NCI-H510A treated with DMSO at 0.1 percent for 48 hours (cell line): ENCODE measurements at regions not wholly inside any gene's neighbourhood (a gene's known extent, or its start where the extent isn't known, plus 50 kb on each side); places are given as distances from the start of the nearest gene placed in this dataset.
"Not testable (repeated sequence)": the region's sequence is repeated elsewhere in the genome, so short reads cannot be mapped to it uniquely, and the experiment has no call there.

Source experiments
- DNase-seq: peaks from one replicate; lab custom pipeline; 2025; lab: John Stamatoyannopoulos, UW

DNA sequence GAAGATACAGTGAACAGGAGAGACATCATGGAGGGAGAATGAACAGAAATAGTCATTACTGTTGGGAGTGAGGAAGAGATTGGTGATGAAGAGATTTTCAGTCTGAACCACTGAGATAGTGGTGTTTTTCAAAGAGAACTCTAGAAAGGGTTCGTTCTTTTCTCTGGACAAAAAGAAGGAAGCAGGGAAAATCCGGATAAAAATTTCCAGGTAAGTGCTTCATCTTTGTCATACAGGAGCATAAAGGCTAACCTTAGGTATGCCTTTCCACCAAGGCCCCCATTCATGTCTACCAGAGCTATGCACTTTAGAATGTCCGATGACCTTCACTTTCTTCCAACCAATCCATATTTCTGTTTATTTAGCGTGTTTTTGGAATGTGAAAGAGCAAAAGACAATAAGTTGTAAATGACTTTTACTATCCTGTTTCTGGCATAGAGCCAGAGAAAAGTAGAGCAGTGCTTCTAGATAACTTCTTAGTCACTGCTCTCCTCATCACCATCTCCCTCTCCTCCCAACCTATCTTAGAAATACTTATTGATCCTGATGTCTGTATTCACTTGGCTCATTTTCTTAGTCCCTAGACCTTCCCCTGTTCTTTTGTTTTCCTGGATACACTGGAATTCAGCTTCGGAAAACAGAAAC is 116.5 kb downstream of the TTC6 start:
- DNase-seq, result no peak

GRCh38 chr14:37712476-37712860 is 117.0 kb downstream of the TTC6 start:
- DNase-seq, result not testable (repeated sequence)

DNA sequence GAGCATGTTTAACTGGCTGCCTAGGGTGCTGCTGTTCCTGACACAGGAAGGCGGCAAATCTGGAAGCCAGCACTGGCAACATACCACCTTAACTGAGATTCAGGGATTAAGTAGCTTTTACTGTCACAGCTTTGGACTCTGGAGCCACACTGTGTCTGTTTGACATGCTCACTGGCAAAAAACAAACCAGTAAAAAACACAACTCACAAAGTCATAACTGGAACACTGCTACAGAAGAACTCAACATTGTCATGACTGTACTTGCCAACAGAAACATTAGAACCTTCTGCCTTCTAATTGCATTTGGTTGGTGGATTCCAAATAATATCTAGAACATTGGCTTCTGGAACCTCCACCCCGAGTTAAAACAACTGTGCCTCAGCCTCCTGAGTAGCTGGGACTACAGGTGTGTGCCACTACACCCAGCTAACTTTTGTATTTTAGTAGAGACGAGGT is 117.6 kb downstream of the TTC6 start:
- no peak for DNase-seq

DNA sequence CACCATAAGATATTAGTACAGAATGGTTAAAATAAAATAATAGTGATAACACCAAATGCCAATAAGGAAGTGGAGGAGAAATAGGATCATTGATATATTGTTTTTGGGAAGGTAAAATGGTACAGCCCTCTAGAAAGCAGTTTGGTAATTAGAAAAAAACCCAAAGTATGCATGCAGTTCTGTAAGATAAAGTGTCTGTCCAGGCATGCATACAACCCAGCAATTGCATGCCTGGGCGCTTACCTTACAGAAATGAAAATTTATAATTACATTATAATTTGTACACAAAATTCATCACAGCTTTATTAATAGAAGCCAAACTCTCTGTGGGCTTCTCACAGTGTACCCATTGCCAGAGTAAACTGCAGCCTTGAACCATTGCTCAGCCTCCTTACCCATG is 124.7 kb downstream of the TTC6 start:
- DNase-seq, result no peak

DNA sequence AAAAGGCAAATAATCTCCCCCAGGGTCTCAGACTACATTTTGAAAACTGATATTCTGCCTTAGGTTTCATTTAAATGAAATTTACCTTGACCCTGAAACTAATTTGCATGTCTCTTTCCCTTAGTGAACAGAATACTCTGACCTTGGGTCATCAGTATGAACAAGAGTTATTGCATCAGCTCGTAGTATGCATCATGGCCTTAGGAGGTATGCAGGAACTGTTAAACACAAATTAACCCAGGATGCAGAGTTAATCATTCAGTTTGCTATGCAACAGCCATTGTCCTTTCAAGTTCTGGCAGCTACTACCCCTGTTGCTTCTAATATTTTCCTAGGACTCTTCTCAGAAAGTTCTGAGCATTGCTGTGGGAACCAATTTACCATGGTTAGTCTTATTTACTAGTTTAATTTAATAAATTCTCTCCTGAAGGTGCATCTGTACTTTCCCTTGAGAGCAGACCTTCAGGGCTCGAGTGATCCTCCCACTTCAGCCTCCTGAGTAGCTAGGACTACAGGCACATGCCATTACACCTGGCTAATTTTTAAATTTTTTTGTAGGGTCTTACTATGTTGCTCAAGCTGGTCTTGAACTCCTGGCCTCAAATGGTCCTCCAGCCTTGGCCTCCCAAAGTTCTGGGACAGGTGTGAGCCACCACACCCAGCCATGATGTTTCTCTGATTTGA is 126.7 kb downstream of the TTC6 start:
- no peak for DNase-seq

DNA sequence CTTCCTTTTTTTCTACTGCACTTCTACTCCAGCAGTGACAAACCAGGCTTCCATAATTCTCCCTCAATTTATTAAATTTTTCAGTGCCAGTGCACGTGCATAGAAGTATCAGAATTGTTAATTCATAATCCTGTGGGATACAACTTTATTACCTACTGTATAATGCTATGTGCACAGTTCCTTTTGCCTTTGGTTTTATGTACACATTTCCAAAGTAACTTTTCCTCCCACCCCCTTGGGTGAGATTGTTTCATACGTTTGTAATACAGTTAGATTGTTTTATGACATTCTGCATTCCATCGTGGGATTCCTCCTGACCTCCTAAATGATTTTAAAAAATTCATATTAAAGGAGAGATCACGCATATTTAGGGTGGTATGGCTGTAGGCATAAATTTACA is 128.1 kb downstream of the TTC6 start:
- DNase-seq, result no peak

GRCh38 chr14:37726708-37727107 is 131.3 kb downstream of the TTC6 start:
- DNase-seq, result no peak

DNA sequence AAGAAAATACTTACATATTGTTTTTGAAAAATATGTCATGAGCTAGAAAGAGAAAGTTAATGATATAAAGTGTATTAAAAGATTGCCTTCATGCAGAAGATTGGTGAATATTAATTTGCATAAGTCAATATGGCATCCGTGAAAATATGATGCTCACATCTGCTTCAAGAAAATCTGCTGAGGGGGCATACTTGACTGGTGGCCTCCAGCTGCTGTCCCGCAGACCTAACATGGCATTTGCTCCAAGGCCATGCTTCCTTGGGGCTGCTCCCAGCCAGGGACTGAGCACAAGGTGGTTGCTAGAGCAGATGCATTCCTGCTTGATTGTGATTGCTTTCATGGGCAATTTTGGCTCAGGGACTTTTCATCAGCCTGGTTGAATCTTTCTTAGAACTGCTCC is 133.8 kb downstream of the TTC6 start:
- DNase-seq, result no peak

DNA sequence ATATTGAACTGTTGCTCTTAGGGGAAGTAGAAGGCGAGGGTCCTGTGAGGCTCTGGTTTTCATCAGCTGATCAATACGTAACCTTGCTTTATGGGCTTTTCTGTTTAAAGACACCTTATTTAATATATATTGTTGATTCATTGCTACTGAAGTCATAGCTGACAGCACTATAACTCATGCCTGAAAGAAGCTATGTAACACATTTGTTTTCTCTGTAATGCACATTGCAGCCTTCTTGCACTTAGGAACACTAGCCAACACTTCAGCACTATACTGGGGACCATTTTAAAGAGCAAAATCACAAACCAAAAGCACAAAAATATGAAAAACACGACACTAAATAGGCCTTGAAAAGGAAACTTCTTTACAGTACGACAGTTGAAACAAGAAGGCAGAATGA is 135.7 kb downstream of the TTC6 start:
- DNase-seq, result no peak

GRCh38 chr14:37745657-37746056 is 150.2 kb downstream of the TTC6 start:
- DNase-seq, result no peak

- DNase-seq, result no peak
These were observed 150.9 kb downstream of the TTC6 start for GRCh38 chr14:37746140-37746832.

- DNase-seq, result no peak
These were observed 158.0 kb downstream of the TTC6 start for GRCh38 chr14:37753459-37753858.

DNA sequence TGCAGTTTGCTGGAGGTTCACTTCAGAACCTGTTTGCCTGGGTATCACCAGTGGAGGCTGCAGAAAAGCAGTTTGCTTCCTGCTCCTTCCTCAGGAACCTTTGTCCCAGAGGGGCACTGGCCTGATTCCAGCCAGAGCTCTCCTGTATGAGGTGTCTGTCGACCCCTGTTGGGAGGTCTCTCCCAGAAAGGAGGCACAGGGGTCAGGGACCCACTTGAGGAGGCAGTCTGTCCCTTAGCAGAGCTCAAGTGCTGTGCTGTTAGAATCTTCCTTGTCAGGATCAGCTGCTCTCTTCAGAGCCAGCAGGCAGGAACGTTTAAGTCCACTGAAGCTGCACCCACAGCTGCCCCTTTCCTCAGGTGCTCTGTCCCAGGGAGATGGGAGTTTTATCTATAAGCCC is 164.8 kb downstream of the TTC6 start:
- not testable (repeated sequence) for DNase-seq

- DNase-seq, result no peak
These were observed 167.8 kb downstream of the TTC6 start for GRCh38 chr14:37763266-37763665.

GRCh38 chr14:37772283-37772682 is 176.9 kb downstream of the TTC6 start:
- not testable (repeated sequence) for DNase-seq

- no peak for DNase-seq
These were observed 181.5 kb downstream of the TTC6 start for GRCh38 chr14:37776791-37777499.

DNA sequence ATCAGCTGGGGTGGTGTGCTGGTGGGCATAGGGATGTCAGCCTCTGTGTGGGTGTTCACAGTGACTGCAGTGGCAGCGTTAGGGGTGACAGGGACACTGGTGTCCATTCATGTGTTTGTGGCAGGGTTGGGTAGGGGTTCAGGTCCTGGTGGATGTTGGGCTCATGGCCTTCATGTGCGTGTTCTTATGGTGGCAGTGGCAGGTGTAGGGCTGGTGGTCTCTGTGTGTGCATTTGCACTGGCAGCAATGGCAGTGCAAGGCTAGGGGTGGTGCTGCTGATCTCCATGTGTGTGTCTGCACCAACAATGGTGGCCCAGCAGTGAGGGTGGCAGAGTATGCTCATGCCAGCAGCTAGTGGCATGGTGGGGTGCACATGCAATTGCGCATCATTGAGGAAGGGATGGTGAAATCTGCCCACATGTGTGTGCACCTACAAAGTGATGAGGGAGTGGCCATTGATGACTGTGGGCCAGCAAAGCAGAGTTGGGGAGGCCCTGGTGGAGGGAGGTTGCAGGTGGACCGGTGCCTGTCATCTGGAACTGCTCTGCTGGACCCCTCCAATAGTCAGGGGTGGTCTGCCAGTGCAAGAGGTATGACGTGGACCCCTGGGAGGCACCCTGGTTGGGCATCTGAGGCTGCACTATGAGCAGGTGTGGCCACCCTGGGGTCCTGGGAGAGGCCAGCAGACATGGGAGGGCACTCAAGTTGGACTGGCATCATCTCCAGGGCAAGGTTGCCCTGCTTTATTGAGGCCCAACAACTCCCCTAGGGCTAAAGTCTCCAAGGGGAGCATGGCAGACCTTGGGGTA is 182.9 kb downstream of the TTC6 start:
- DNase-seq, result no peak

DNA sequence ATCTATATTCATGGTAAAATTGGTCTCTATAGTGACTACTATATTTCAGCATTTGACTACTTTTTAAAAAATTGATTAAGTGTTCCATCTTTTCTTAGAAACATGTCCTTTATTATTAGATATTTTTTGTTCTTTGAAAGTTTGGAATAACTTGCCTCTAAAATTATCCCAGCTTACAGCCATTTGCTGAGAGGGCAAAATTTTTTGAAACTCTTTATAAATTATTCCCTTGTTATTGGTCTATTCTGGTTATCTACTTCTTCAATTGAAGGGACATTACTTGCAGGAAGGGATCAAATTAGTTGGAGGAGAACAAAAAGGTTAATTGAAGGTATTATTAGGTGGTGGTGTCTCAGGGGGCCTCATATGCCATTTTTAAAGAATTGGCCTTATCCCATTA is 184.1 kb downstream of the TTC6 start:
- no peak for DNase-seq

- not testable (repeated sequence) for DNase-seq
These were observed 185.3 kb downstream of the TTC6 start for GRCh38 chr14:37780731-37781130.

- not testable (repeated sequence) for DNase-seq
These were observed 188.9 kb downstream of the TTC6 start for GRCh38 chr14:37784203-37784826.

DNA sequence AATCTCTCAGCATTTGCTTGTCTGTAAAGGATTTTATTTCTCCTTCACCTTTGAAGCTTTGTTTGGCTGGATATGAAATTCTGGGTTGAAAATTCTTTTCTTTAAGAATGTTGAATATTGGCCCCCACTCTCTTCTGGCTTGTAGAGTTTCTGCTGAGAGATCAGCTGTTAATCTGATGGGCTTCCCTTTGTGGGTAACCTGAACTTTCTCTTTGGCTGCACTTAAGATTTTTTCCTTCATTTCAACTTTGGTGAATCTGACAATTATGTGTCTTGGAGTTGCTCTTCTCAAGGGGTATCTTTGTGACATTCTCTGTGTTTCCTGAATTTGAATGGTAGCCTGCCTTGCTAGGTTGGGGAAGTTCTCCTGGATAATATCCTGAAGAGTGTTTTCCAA is 189.4 kb downstream of the TTC6 start:
- not testable (repeated sequence) for DNase-seq
